Left ventricle myocardium inferior (tissue), 1 donor: ENCODE measurements at regions not wholly inside any gene's neighbourhood (a gene's known extent, or its start where the extent isn't known, plus 50 kb on each side); places are given as distances from the start of the nearest gene placed in this dataset.
A peak's percentile ranks its signal among the peaks of the same experiment; 100 is the strongest.

Source experiments
- DNase-seq: peaks from one replicate; pipeline ENCODE4 v3.0.0-alpha.2; 2020
- H3K27ac ChIP-seq: fragments of 200-600 bp; replicated peaks from 2 replicates; pipeline ENCODE4 v1.8.0; 2021
- H3K27me3 ChIP-seq: fragments of 200-600 bp; 2 replicates; pipeline ENCODE4 v1.8.0; 2021; ENCODE audit warnings: low read depth
- H3K36me3 ChIP-seq: fragments of 200-600 bp; 2 replicates; pipeline ENCODE4 v1.8.0; 2021
- H3K4me1 ChIP-seq: fragments of 200-600 bp; 2 replicates; pipeline ENCODE4 v1.8.0; 2021
- H3K4me3 ChIP-seq: fragments of 200-600 bp; 2 replicates; pipeline ENCODE4 v1.8.0; 2021; ENCODE audit warnings: mild to moderate bottlenecking, moderate library complexity
- H3K9me3 ChIP-seq: fragments of 200-600 bp; replicated peaks from 2 replicates; pipeline ENCODE4 v1.8.0; 2021
- intact Hi-C: fragments of 100-400 bp; cut with micrococcal nuclease; formaldehyde crosslinking; loops from one replicate; pipeline ENCODE4 v1.11.0; 2022
- TF ChIP-seq, protein P1 (sequence below): fragments of 200-600 bp; IDR thresholded peaks from 2 replicates; pipeline ENCODE4 v1.8.0; 2021; ENCODE audit warnings: antibody characterized with exemption, mild to moderate bottlenecking, borderline replicate concordance
- donor health status: DM: no; HTN: yes; CAD: no; lungs with severe emphysema.

DNA sequence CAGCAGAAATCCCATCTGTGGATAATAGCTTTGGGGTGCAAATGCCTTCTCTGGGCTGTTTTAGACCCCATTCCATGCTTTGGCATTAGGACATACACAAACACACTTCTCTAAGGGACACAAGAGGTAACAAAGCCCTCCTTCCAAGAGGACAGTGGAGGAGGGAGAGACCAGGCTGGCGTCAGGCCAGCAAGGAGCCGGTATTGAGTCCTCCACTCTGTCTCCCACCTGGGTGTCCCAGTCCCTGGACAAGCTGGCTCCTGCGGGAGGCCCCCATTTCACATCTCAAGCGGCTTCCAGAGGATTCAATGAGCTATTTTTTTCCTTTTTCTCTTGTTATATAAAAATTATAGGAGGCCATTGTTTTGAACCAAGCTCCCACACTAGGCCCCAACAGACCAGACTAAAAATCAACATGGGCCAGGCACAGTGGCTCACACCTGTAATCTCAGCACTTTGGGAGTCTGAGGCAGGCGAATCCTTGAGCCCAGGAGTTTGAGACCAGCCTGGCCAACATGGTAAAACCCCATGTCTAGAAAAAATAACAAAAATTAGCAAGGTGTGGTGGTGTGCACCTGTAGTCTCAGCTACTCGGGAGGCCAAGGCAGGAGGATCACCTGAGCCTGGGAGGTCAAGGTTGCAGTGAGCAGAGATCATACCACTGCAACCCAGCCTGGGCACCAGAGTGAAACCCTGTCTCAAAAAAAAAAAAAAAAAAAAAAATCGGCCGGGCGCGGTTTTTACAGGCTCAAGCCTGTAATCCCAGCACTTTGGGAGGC lies 142.9 kb downstream of the TOMM20 start:
- no peaks in the 10 kb centered on the region for H3K9me3 ChIP-seq
- TF ChIP-seq, protein P1, sequence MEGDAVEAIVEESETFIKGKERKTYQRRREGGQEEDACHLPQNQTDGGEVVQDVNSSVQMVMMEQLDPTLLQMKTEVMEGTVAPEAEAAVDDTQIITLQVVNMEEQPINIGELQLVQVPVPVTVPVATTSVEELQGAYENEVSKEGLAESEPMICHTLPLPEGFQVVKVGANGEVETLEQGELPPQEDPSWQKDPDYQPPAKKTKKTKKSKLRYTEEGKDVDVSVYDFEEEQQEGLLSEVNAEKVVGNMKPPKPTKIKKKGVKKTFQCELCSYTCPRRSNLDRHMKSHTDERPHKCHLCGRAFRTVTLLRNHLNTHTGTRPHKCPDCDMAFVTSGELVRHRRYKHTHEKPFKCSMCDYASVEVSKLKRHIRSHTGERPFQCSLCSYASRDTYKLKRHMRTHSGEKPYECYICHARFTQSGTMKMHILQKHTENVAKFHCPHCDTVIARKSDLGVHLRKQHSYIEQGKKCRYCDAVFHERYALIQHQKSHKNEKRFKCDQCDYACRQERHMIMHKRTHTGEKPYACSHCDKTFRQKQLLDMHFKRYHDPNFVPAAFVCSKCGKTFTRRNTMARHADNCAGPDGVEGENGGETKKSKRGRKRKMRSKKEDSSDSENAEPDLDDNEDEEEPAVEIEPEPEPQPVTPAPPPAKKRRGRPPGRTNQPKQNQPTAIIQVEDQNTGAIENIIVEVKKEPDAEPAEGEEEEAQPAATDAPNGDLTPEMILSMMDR: no peak
- H3K4me1 ChIP-seq: peaks cover 64% of the 10 kb centered on the region
- no peak for DNase-seq
- H3K27me3 ChIP-seq: no peaks in the 10 kb centered on the region
- H3K27ac ChIP-seq: peak overlapping the region; percentile 94
- H3K36me3 ChIP-seq: no peaks in the 10 kb centered on the region
- intact Hi-C loops: loop anchor here (10.0 kb wide), 1 partner anchor 381 kb away; no protein-coding TSS in a partner anchor
- H3K4me3 ChIP-seq: no peak overlapping the region

DNA sequence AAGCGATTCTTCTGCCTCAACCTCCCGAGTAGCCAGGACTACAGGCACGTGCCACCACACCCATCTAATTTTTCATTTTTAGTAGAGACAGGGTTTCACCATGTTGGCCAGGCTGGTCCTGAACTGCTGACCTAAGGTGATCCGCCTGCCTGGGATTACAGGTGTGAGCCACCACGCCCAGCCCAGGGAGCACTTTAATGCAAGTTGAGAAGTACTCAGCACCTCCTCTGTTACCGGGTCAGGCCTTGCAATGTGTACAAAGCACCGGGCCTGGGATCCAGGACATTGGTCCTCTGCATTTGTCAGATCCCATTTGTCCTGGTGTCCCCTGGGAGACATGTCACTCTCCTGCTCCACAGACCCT lies 143.6 kb downstream of the TOMM20 start:
- Histone ChIP-seq H3K27me3 (no peaks in the 10 kb centered on the region), H3K36me3 (no peaks in the 10 kb centered on the region), H3K4me1 (peaks cover 71% of the 10 kb centered on the region), H3K9me3 (no peaks in the 10 kb centered on the region), H3K27ac (peak overlapping the region; percentile 94), H3K4me3 (no peak overlapping the region)
- intact Hi-C loops: loop anchor here (10.0 kb wide), 1 partner anchor 380 kb away; no protein-coding TSS in a partner anchor
- TF ChIP-seq, protein P1: no peak
- DNase-seq: no peak

GRCh38 chr1:234983564-234984238 lies 144.9 kb downstream of the TOMM20 start:
- Histone ChIP-seq H3K4me3 (no peak overlapping the region), H3K27ac (peak overlapping the region; percentile 94), H3K4me1 (peaks cover 84% of the 10 kb centered on the region), H3K36me3 (no peaks in the 10 kb centered on the region), H3K27me3 (no peaks in the 10 kb centered on the region), H3K9me3 (no peaks in the 10 kb centered on the region)
- intact Hi-C loops: loop anchor here (10.0 kb wide), 1 partner anchor 379 kb away; no protein-coding TSS in a partner anchor
- DNase-seq: no peak
- TF ChIP-seq, protein P1: no peak

- Histone ChIP-seq H3K4me3 (no peak overlapping the region), H3K27me3 (no peaks in the 10 kb centered on the region), H3K9me3 (no peaks in the 10 kb centered on the region), H3K27ac (peak overlapping the region; percentile 89), H3K36me3 (no peaks in the 10 kb centered on the region), H3K4me1 (peaks cover 78% of the 10 kb centered on the region)
- intact Hi-C loops: loop anchor here (10.0 kb wide), 1 partner anchor 377 kb away; no protein-coding TSS in a partner anchor
- no peak for DNase-seq
- TF ChIP-seq, protein P1: no peak
Observed at GRCh38 chr1:234981758-234982157, 146.9 kb downstream of the TOMM20 start.

DNA sequence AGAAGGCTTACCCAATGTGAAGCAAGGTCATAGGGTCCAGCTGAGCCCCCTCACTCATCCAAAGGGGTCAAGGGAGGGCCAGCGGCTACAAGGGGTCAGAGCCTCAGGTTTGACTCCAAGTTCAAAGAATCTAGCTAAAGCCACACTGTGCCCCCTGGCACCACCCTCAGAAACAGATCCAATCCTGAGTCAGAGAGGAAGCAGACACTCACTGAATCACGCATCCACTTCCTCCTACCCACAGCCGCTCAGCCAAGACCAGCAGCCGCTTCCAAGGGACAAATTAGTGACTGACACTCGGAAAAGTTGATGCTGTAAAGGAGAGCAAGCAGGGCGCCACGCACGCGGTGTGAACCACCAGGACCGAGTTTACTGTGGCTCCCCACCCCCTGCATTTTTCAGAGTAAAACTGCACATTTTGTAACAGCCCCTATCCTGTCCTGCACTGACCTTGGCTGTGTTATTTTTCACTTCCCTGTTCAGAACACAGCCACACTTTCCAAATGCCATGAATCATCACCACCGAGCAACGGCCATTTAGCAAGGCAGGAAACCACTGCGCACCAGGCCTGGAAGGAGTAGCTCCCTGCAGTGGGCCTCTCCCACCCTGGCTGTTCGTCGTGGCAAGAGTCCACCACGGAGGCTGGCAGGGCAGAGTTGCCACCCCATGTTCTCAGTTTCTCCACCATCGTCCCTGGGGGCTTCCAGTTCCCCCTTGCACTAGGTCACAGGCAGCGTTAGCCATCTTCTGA lies 147.8 kb downstream of the TOMM20 start:
- TF ChIP-seq, protein P1: no peak

More for the DNA sequence above, 147.8 kb downstream of the TOMM20 start:
- Histone ChIP-seq H3K4me1 (peaks cover 70% of the 10 kb centered on the region), H3K27ac (peak overlapping the region; percentile 89), H3K9me3 (no peaks in the 10 kb centered on the region), H3K4me3 (peak overlapping the region; percentile 36), H3K27me3 (no peaks in the 10 kb centered on the region), H3K36me3 (no peaks in the 10 kb centered on the region)
- intact Hi-C loops: loop anchor here (10.0 kb wide), 1 partner anchor 376 kb away; no protein-coding TSS in a partner anchor
- peak; percentile 74 for DNase-seq
